SK-N-SH (cell line): ENCODE measurements at regions not wholly inside any gene's neighbourhood (a gene's known extent, or its start where the extent isn't known, plus 50 kb on each side); places are given as distances from the start of the nearest gene placed in this dataset.

ENCODE experiments used
- CTCF ChIA-PET: fragments of 300-600, 350-600 bp; formaldehyde crosslinking; extraction: SDS; loops from one replicate; lab custom pipeline; 2021; lab: Yijun Ruan, JAX
- POLR2A ChIA-PET: fragments of 350-600 bp; sonication (Branson Sonifier 250); formaldehyde crosslinking; extraction: SDS; loops from one replicate; lab custom pipeline; 2020; ENCODE audit warnings: antibody characterized with exemption, inconsistent platforms; lab: Yijun Ruan, JAX
- DNase-seq: peaks from one replicate; pipeline ENCODE4 v3.0.0; 2012
- H2AFZ ChIP-seq: fragments of 200-600 bp; sonication (generic); 2 replicates; pipeline ENCODE4 v1.8.1; 2016; ENCODE audit warnings: antibody characterized with exemption, mild to moderate bottlenecking, low read depth
- H3F3A ChIP-seq: fragments of 200-600 bp; sonication (generic); replicated peaks from 2 replicates; pipeline ENCODE3; 2016; ENCODE audit warnings: antibody characterized with exemption, mild to moderate bottlenecking; ENCODE audit not compliant: insufficient read depth
- H3K27ac ChIP-seq, 2 experiments: fragments of 200-500 bp in 1 of 2; fragments of 200-600 bp in 1 of 2; sonication (Bioruptor generic) in 1 of 2; sonication (generic), shearing (Covaris generic) in 1 of 2; 2 replicates each; pipeline versions ENCODE4 v1.5.1 to v1.6.1; 2014 to 2016; ENCODE audit warnings: low read depth in 2 of 2, inconsistent platforms in 1 of 2, low read length in 1 of 2, mild to moderate bottlenecking in 1 of 2, mixed read lengths in 1 of 2
- H3K27me3 ChIP-seq: fragments of 200-600 bp; sonication (generic), shearing (Covaris generic); 2 replicates; pipeline ENCODE4 v1.6.1; 2016; ENCODE audit warnings: mixed run types; ENCODE audit not compliant: insufficient read depth
- H3K36me3 ChIP-seq, 2 experiments: fragments of 200-500 bp in 1 of 2; fragments of 200-600 bp in 1 of 2; sonication (Bioruptor generic) in 1 of 2; sonication (generic) in 1 of 2; replicated peaks in 1 of 2; 2 replicates each; pipeline versions ENCODE3 to v1.5.1; 2014 to 2016; ENCODE audit warnings: low read length in 1 of 2, mild to moderate bottlenecking in 1 of 2; ENCODE audit not compliant: insufficient read depth in 2 of 2, control insufficient read depth in 1 of 2
- H3K4me1 ChIP-seq, 2 experiments: fragments of 200-500 bp in 1 of 2; fragments of 200-600 bp in 1 of 2; sonication (Bioruptor generic) in 1 of 2; sonication (generic), shearing (Covaris generic) in 1 of 2; 2 replicates each; pipeline versions ENCODE4 v1.5.1 to v1.6.1; 2014 to 2016; ENCODE audit warnings: low read depth in 1 of 2, low read length in 1 of 2, mixed run types in 1 of 2; ENCODE audit not compliant: insufficient read depth in 2 of 2, control insufficient read depth in 1 of 2
- H3K4me2 ChIP-seq: fragments of 200-600 bp; sonication (generic), shearing (Covaris generic); 2 replicates; pipeline ENCODE4 v1.6.1; 2017; ENCODE audit warnings: mixed run types
- H3K4me3 ChIP-seq, 2 experiments: fragments of 200-500 bp in 1 of 2; fragments of 200-600 bp in 1 of 2; sonication (Bioruptor generic) in 1 of 2; sonication (generic), shearing (Covaris generic) in 1 of 2; 2 replicates each; pipeline versions ENCODE4 v1.5.1 to v1.8.1; 2014 to 2016; ENCODE audit warnings: low read depth in 2 of 2, inconsistent platforms in 1 of 2, low read length in 1 of 2, mild to moderate bottlenecking in 1 of 2, mixed read lengths in 1 of 2, moderate library complexity in 1 of 2
- H3K79me2 ChIP-seq: fragments of 200-600 bp; sonication (generic); 2 replicates; pipeline ENCODE4 v1.8.1; 2017; ENCODE audit warnings: mild to moderate bottlenecking; ENCODE audit not compliant: insufficient read depth
- H3K9ac ChIP-seq: fragments of 200-600 bp; sonication (generic); 2 replicates; pipeline ENCODE4 v1.6.1; 2017; ENCODE audit warnings: mixed run types
- H3K9me2 ChIP-seq: fragments of 200-600 bp; sonication (generic); 2 replicates; pipeline ENCODE4 v1.6.1; 2017; ENCODE audit warnings: mixed run types
- H3K9me3 ChIP-seq: fragments of 200-600 bp; sonication (generic); 2 replicates; pipeline ENCODE4 v1.6.1; 2017; ENCODE audit warnings: mixed run types, mild to moderate bottlenecking, moderate library complexity
- H4K20me1 ChIP-seq: fragments of 200-600 bp; sonication (generic); 2 replicates; pipeline ENCODE4 v1.6.1; 2017; ENCODE audit warnings: mild to moderate bottlenecking, mixed run types; ENCODE audit not compliant: insufficient read depth
- CHD2 ChIP-seq: fragments of 150-350 bp; IDR thresholded peaks from 2 replicates; pipeline ENCODE4 v1.6.1; 2018; ENCODE audit warnings: low read length; ENCODE audit not compliant: partially characterized antibody
- EZH2phosphoT487 ChIP-seq: fragments of 200-600 bp; sonication (generic); IDR thresholded peaks from 2 replicates; pipeline ENCODE4 v1.6.1; 2017; ENCODE audit warnings: low read depth, mixed run types, mild to moderate bottlenecking, antibody characterized with exemption, moderate library complexity, borderline replicate concordance
- FOXJ3 ChIP-seq: sonication (generic); formaldehyde crosslinking; IDR thresholded peaks from 2 replicates; pipeline ENCODE4 v1.5.1; 2020; ENCODE audit warnings: mild to moderate bottlenecking, missing genetic modification reagents
- GABPA ChIP-seq: IDR thresholded peaks from 2 replicates; pipeline ENCODE4 v1.4.0; 2012; ENCODE audit warnings: low read depth, mild to moderate bottlenecking
- GATA2 ChIP-seq: sonication (generic); formaldehyde crosslinking; IDR thresholded peaks from 2 replicates; pipeline ENCODE4 v1.5.0; 2020; ENCODE audit warnings: mild to moderate bottlenecking, missing genetic modification reagents
- JUND ChIP-seq: IDR thresholded peaks from 2 replicates; pipeline ENCODE4 v1.4.0; 2012
- MEF2A ChIP-seq: IDR thresholded peaks from 2 replicates; pipeline ENCODE4 v1.4.0; 2012; ENCODE audit warnings: low read depth, borderline replicate concordance
- NFIC ChIP-seq: IDR thresholded peaks from 2 replicates; pipeline ENCODE4 v1.4.0; 2012; ENCODE audit warnings: borderline replicate concordance
- NRF1 ChIP-seq: IDR thresholded peaks from 2 replicates; pipeline ENCODE4 v1.6.1; 2012; ENCODE audit warnings: low read depth, mild to moderate bottlenecking, low read length
- PBX3 ChIP-seq: IDR thresholded peaks from 2 replicates; pipeline ENCODE4; 2012
- RAD21 ChIP-seq: IDR thresholded peaks from 2 replicates; pipeline ENCODE4 v1.6.1; 2012; ENCODE audit warnings: mild to moderate bottlenecking, low read length
- RCOR1 ChIP-seq: fragments of 150-350 bp; IDR thresholded peaks from 2 replicates; pipeline ENCODE4 v1.6.1; 2017; ENCODE audit warnings: antibody characterized with exemption, low read length
- REST ChIP-seq: IDR thresholded peaks from 2 replicates; pipeline ENCODE4 v1.6.1; 2012; ENCODE audit warnings: mild to moderate bottlenecking, low read depth, low read length, moderate library complexity
- RXRA ChIP-seq: IDR thresholded peaks from 2 replicates; pipeline ENCODE4 v1.4.0; 2012; ENCODE audit warnings: low read depth, mild to moderate bottlenecking, borderline replicate concordance
- SIN3A ChIP-seq: IDR thresholded peaks from 2 replicates; pipeline ENCODE4 v1.6.1; 2012; ENCODE audit warnings: low read depth, mild to moderate bottlenecking, low read length, moderate library complexity, borderline replicate concordance
- SMC3 ChIP-seq: IDR thresholded peaks from 2 replicates; pipeline ENCODE4 v1.6.1; 2012; ENCODE audit warnings: low read depth, low read length, improper control_type of control experiment
- TAF1 ChIP-seq: IDR thresholded peaks from 2 replicates; pipeline ENCODE4 v1.6.1; 2012; ENCODE audit warnings: low read depth, mild to moderate bottlenecking, low read length, moderate library complexity, borderline replicate concordance
- TCF12 ChIP-seq: IDR thresholded peaks from 2 replicates; pipeline ENCODE4 v1.4.0; 2012
- TEAD4 ChIP-seq: IDR thresholded peaks from 2 replicates; pipeline ENCODE4 v1.4.0; 2012; ENCODE audit warnings: mild to moderate bottlenecking, borderline replicate concordance; ENCODE audit not compliant: insufficient read depth
- USF2 ChIP-seq: fragments of 150-350 bp; IDR thresholded peaks from 2 replicates; pipeline ENCODE4 v1.6.1; 2017; ENCODE audit warnings: antibody characterized with exemption, low read length, low read depth, borderline replicate concordance
- WGBS: methylation state at CpG from one replicate; pipeline ENCODE4 v1.1.6; 2017; ENCODE audit warnings: low lambda C conversion rate; 5-methylcytosine and 5-hydroxymethylcytosine counted together
- TF ChIP-seq, protein P1 (sequence below): fragments of 150-350 bp; IDR thresholded peaks from 2 replicates; pipeline ENCODE4 v1.6.1; 2016; ENCODE audit warnings: mild to moderate bottlenecking, low read depth, low read length

GRCh38 chr3:165683947-165684346 is 153.3 kb downstream of the BCHE start:
- Histone ChIP-seq H3K4me1 (no peaks in the 10 kb centered on the region), H3K4me2 (peak overlapping the region; percentile 66), H3K9me2 (no peaks in the 10 kb centered on the region)
- 25% methylated on average over 4 of the region's 4 CpGs for WGBS
- no peak for TF ChIP-seq GABPA
- no peak for TF ChIP-seq SMC3
- no peak for TF ChIP-seq EZH2phosphoT487
- TF ChIP-seq GATA2 (CRISPR knock-in tag), result no peak
- no peak for TF ChIP-seq USF2
- TF ChIP-seq TCF12, result no peak
- no peak for TF ChIP-seq RAD21
- TF ChIP-seq, protein P1, sequence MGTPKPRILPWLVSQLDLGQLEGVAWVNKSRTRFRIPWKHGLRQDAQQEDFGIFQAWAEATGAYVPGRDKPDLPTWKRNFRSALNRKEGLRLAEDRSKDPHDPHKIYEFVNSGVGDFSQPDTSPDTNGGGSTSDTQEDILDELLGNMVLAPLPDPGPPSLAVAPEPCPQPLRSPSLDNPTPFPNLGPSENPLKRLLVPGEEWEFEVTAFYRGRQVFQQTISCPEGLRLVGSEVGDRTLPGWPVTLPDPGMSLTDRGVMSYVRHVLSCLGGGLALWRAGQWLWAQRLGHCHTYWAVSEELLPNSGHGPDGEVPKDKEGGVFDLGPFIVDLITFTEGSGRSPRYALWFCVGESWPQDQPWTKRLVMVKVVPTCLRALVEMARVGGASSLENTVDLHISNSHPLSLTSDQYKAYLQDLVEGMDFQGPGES, result no peak
- no peak for TF ChIP-seq REST
- no peak for TF ChIP-seq MEF2A
- TF ChIP-seq, all 33 proteins: peak for 0
- H2AFZ ChIP-seq, result peak overlapping the region; percentile 96
- peak overlapping the region; percentile 6 to 50; a peak in 2 of 4 replicates for H3K4me3 ChIP-seq
- no peaks in the 10 kb centered on the region for H3K36me3 ChIP-seq
- H3K27ac ChIP-seq, result no peak overlapping the region
- ChIA-PET POLR2A (no interaction called here), CTCF (no interaction called here)
- no peaks in the 10 kb centered on the region for H3K79me2 ChIP-seq
- no peaks in the 10 kb centered on the region for H3K27me3 ChIP-seq
- no peaks in the 10 kb centered on the region for H4K20me1 ChIP-seq
- no peaks in the 10 kb centered on the region for H3K9me3 ChIP-seq
- peak overlapping the region; percentile 23; the same call in 1 of the 2 replicates for H3K9ac ChIP-seq
- H3F3A ChIP-seq, result no peaks in the 10 kb centered on the region
- no peak for DNase-seq

- WGBS, result 72% methylated on average over 3 of the region's 3 CpGs
- TF ChIP-seq FOXJ3, result no peak
- TF ChIP-seq TAF1, result no peak
- TF ChIP-seq NFIC, result no peak
- TF ChIP-seq USF2, result no peak
- TF ChIP-seq RXRA, result no peak
- no peak for TF ChIP-seq JUND
- no peak for TF ChIP-seq SMC3
- TF ChIP-seq NRF1, result no peak
- TF ChIP-seq TEAD4, result no peak
- TF ChIP-seq RCOR1, result no peak
- TF ChIP-seq SIN3A, result no peak
- no peak for TF ChIP-seq TCF12
- no peak for TF ChIP-seq MEF2A
- no peak for TF ChIP-seq PBX3
- no peak for TF ChIP-seq CHD2
These were observed 154.5 kb downstream of the BCHE start for GRCh38 chr3:165682734-165683133.

More at GRCh38 chr3:165682734-165683133, 154.5 kb downstream of the BCHE start:
- Histone ChIP-seq H3K79me2 (no peaks in the 10 kb centered on the region), H3K27me3 (no peaks in the 10 kb centered on the region), H3K9ac (no peak overlapping the region), H3K4me3 (no peak overlapping the region), H4K20me1 (no peaks in the 10 kb centered on the region), H3K9me2 (no peaks in the 10 kb centered on the region), H3K36me3 (no peaks in the 10 kb centered on the region), H3K4me1 (no peaks in the 10 kb centered on the region), H3F3A (no peaks in the 10 kb centered on the region), H3K9me3 (no peaks in the 10 kb centered on the region), H2AFZ (no peak overlapping the region), H3K4me2 (no peak overlapping the region), H3K27ac (no peak overlapping the region)
- ChIA-PET CTCF (no interaction called here), POLR2A (no interaction called here)
- DNase-seq, result no peak
